Jurkat, Clone E6-1 (cell line): ENCODE measurements at regions not wholly inside any gene's neighbourhood (a gene's known extent, or its start where the extent isn't known, plus 50 kb on each side); places are given as distances from the start of the nearest gene placed in this dataset.
"Not testable (repeated sequence)": the region's sequence is repeated elsewhere in the genome, so short reads cannot be mapped to it uniquely, and the experiment has no call there.

Experiments
- DNase-seq: peaks from one replicate; pipeline ENCODE4 v3.0.0-alpha.2; 2011; ENCODE audit warnings: low read depth, low spot score
- H3K4me3 ChIP-seq: 2 replicates; pipeline ENCODE4 v1.5.1; 2011; ENCODE audit warnings: mild to moderate bottlenecking, low read length, control low read depth, moderate library complexity

DNA sequence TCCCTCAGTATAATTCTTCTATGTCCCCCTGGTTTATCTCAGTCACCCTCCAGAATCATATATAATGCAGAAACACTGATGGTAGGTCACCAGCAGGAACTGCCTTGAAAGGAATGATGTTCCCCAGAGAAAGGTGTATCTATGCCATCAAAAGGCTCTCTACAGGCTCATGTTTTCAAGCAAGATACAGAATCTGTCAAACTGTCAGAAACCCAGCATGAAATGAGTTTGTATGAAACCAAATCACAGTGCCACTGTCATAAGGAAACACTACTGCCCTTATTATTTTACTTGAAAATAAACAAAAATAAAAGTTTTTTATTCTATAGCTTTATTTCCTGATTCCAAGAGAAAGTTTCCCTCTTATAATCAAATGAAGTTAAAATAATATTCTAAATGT, 1064.5 kb upstream of the DDX18 start:
- no peak overlapping the region for H3K4me3 ChIP-seq
- no peak for DNase-seq

DNA sequence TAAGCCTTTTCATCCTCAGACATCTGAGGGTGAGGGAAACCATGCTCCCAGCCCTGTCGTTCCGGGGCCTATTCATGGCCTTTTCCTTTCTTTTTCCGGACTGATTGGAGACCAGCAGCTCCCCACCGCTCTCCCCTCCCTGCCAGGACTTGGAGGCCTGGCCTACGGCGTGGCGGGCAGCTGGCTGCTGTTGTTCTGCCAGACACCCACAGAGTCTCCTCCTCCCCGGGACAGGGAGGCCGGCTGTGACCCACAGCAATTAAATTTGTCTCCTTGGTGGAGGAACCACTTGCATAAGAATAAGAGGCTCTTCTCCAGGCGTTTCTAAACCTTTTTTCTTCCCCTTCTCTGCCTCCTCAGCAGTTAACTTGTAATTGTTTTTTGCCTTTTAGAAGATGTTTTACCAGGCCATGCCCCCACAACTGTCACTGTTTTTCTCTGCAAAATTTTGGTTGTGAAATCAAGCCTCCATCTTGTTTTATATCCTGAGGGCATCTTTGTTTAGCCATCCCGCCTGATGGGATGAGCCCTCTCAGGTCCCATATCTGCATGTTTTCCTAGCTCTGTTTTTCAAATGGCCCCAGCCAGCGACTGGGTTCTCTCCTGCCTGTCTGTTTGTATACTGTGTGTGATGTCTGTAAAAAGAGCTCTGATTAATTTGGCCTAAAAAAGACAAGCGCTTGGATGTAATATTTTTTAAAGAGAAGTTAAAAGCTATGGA, 1060.0 kb upstream of the DDX18 start:
- DNase-seq, result no peak
- H3K4me3 ChIP-seq, result no peak overlapping the region

DNA sequence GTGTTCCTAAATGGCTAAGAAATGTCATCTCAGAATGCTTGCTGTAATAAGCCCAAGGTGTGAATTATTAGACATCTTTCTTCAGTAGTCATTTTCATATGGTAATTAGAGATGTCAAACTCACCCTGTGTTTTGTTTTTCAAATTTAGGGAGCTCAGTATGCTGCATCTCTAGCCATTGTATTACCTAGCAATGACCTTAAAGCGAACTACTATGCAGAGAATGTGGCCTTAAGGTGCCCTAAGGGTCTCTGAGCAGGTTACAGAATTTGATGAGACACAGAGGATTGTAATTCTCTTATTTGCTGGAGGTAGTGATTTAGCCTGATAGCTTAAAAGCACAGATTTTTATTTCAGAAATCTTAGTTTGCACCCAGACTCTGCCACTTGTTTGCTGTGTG, 1052.6 kb upstream of the DDX18 start:
- no peak for DNase-seq
- H3K4me3 ChIP-seq, result no peak overlapping the region

DNA sequence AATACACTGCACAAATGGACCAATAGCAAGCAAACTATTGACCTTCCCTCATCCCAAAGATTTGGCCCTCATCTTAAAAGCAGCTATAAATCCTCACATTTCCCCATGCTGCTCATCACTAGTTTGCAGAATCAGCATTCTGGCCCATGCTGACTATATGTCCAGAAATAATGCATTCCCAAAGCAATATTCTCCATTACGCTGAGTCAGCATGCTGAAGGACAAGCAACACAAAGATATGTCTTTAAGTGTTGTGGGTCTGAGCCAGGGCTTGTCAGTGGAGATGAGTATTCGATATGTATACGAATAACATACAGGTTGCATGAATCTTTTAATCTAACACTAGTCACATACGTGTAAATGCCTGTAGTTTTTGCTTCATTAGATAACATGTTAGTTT, 1045.0 kb upstream of the DDX18 start:
- H3K4me3 ChIP-seq, result no peak overlapping the region
- no peak for DNase-seq

DNA sequence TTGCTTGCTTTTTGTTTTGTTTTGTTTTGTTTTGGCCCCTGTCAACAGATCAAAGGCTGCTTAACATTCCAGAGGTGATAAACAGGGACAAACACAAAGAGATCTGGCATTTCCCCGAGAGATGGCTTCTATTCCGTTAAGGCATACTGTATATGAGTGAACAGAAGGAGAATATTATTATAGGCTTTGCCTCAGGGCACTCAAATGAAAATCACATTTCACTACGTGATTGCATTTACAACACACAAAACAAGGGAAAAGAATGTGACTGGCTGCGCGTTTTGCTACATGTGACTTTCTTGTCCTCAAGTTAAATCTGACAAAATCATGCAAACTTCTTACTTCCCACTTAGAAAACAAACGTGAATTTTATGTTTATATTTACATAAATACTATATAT, 1037.9 kb upstream of the DDX18 start:
- no peak for DNase-seq
- no peak overlapping the region for H3K4me3 ChIP-seq

DNA sequence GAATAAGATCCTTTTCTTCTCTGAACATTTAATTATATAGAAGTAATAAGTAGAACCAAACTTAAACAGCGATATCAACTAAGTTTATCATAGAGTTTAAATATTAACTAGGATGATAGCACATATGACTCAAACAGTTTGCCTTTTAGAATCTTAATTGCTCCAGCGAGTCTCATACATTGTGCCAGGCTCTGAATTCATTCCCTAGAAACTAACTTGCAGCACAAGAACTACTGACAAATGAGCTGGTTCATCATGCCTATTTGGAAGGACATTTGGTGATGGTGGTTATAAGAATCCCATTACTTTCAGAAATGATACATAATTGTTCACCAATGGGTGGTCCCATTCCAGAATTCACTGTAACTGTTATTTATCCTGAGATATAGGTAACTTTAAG, 1026.6 kb upstream of the DDX18 start:
- DNase-seq, result no peak
- H3K4me3 ChIP-seq, result no peak overlapping the region

DNA sequence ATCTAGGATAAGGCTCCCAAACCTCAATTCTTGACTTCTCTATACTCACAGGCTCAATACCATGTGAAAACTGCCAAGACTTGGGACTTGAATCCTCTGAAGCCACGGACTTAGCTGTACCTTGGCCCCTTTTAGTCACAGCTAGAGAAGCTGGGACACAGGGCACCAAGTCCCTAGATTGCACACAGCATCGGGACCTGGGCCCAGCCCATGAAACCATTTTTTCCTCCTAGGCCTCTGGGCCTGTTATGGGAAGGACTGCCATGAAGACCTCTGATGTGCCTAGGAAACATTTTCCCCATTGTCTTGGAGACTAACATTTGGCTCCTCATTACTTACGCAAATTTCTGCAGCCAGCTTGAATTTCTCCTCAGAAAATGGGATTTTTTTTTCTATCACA, 1011.8 kb upstream of the DDX18 start:
- H3K4me3 ChIP-seq, result no peak overlapping the region
- no peak for DNase-seq

DNA sequence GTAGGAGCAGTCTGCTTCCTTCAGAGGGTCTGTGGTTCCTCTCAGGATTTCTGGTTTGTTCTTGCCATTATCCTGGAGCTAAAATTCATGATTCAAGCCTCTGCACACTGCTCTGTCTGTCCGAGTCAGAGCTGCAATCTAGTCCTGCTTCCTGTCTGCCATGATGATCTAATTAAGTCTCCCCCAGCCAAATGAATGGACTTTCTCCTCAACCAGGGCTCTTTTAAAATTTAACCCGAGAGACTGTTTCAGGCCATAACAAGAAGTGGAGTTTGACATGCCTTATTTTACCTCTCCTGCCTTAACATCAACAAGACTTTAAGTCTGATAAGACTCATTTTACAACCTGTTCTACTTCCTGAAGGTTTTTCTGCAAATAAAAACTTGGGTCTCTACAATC, 1009.6 kb upstream of the DDX18 start:
- DNase-seq, result no peak
- H3K4me3 ChIP-seq, result no peak overlapping the region

DNA sequence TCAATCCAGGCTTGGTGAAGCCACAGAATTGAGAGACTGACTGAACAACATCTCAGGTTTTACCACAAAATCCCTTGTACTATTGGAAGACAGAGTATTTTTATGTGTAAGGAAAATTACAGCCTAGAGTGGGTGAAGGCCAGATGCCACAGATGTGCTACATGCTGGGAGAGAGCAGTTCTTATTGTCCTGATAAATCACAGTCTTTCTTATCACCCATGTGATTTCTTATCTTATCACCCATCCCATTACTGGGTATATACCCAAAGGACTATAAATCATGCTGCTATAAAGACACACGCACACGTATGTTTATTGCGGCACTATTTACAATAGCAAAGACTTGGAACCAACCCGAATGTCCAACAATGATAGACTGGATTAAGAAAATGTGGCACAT, 1008.0 kb upstream of the DDX18 start:
- not testable (repeated sequence) for H3K4me3 ChIP-seq, DNase-seq

DNA sequence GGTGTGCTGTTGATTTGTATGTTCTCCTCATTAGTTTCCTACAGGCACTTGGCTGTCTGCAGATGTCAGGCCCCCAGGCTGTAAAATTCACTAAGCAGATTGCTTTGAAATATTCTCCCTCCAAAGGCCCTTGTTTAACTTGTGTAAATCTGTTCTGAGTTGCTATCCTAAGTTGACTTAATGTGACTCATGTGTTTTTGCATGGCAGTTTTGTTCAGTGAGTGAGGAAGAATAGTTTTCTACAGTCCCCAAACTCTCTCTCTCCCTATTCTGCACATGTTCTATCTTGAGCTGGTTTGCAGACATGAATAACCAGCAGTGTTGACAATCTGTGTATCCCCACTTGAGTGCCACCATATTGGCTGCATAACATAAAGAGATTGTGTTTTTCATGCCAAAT, 1005.4 kb upstream of the DDX18 start:
- no peak for DNase-seq
- H3K4me3 ChIP-seq, result no peak overlapping the region

DNA sequence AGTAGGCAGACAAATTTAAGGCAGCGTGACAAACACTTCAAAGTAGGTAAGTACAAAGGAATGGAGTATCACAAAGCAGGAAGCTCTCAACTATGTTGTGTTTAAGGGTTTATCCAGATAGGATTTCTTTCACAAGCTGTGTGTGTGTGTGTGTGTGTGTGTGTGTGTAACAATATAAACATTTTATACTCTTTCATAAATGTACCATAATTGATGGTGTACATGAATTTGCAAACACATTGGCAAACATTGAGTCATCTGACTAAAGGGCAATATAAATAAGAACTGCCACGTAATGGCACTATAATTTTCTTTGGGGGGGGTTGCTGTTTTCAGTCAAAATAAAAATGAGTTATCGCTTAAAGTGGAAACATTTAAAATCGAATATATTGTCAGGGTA, 1004.4 kb upstream of the DDX18 start:
- H3K4me3 ChIP-seq, result no peak overlapping the region
- DNase-seq, result no peak

DNA sequence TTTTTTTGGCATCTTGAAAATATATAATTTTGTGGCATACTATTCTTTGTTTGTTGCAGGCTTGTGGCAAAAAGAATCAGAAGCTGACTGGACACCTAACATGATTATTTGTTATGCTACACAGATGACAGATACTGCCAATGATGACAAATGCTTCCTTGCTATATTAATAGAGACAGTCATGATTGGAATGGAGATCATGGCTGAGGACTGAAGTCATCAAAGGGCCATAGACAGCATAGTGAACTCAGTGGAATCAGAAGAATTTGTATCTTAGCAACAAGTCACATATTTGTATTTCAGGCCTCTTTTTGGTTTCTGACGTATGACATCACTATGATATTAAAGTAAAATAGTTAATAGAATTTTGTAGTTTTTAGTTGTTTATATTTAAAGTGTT, 1003.8 kb upstream of the DDX18 start:
- H3K4me3 ChIP-seq, result no peak overlapping the region
- DNase-seq, result no peak

DNA sequence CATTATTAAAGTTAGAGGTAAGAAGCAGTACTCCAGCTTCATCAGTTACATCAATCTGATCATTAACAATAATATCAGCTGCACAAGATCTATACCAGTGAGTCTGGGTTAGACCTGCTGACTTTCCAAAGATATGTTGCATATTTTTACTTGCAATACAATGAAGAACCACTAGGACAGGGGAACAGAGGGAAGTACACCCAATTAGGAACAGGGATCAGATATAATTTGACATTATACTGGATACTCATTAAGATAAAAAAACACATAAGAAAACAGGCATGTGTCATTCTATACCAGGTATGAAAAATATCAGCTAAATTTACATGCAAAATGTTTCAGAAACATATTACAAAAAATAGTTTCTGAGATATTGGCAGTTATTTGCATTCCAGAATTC, 995.1 kb upstream of the DDX18 start:
- H3K4me3 ChIP-seq, result no peak overlapping the region
- no peak for DNase-seq

DNA sequence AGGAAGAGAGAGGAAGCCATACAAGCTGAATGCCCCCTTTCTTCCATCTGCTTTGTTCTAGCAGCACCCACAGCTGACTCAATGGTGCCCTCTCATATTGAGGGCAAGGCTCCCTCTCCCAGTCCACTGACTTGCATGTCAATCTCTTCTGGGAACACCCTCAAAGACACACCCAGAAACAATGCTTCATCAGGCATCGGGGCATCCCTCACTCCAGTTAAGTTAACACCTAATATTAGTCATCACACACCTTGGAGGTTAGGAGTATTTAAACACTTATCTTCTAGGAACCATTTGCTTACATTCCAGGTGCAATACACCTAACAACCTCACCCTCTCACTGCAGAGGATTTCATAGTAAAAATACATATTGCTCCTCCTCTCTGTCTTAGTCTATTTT, 993.5 kb upstream of the DDX18 start:
- DNase-seq, result no peak
- no peak overlapping the region for H3K4me3 ChIP-seq

DNA sequence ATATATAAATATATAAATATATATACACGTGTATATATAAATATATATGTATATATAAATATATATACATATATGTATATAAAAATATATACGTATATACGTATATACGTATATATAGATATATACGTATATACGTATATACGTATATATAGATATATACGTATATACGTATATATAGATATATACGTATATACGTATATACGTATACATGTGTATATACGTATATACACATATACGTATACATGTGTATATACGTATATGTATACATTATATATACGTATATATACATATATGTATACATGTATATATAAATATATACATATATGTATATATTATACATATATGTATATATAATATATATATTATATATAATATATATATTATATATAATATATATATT, 984.9 kb upstream of the DDX18 start:
- not testable (repeated sequence) for DNase-seq, H3K4me3 ChIP-seq

DNA sequence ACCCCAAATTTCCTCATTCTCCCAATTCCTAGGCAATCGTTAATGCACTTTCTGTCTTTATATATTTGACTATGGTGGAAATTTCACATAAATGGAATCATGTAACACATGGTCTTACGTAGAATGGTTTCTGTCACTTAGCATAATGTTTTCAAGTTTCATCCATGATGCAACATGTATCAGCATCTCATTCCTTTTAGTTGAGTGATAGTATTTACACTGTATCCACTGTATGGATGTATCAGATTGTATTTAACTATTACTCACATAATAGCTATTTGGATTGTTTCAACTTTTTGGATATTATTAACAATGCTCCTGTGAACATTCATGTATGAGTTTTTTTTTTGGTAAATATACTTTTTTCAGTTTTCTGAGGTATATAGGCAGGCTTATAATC, 982.3 kb upstream of the DDX18 start:
- DNase-seq, result no peak
- H3K4me3 ChIP-seq, result no peak overlapping the region

DNA sequence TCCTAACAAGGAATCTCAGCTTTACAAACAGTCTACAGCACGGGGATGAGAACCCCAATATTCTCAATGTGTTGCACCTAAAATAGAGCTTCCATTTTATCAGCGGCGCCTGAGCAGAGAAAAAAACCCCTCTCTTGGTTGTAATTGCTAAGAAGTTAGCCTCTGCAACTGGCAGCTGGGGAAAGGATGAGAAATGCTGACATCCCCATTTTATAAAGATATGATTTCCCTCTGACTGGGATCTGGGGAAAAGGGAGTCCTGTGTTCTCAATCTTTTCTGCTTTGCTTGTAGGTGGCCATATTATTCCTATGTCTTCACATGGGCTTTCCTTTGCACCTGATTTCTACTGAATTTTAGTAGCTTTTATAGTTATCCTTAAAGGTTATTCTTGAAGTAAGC, 981.4 kb upstream of the DDX18 start:
- no peak for DNase-seq
- no peak overlapping the region for H3K4me3 ChIP-seq

DNA sequence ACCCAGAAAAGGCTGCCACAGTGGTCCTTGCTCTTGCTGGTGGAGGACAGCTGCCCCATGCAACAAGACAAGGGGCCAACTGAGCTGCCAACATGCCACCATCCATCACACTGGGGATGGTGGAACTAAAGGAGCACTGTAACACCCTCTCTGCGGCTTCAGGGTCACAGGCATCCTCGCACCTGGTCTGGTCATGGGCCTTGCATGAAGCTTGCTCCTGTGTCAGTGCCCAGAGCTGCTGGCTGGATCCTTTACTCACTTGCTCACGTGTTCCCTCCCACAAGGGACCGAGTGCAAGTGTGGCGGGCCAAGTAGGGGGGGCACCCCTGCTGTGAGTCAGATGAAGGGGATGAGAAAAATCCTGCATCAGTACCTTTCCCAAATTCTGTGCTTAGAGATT, 972.3 kb upstream of the DDX18 start:
- no peak overlapping the region for H3K4me3 ChIP-seq
- no peak for DNase-seq

DNA sequence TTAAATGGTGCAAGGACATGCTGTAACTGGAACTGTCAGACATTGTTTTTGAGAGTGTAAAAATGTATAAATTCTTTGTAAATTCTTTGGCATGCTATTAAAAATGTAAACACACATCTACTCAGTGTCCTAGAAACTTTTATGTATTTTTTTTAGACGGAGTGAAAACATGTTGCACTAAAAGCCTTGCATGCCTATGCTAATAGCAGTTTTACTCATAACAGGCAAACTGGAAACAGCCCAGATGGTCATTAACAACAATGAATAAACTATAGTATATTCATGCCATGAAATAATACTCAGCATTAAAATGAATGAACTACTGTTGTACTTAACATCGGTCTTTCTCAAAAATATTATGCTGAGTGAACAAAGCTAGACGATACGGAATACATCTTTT, 954.8 kb upstream of the DDX18 start:
- H3K4me3 ChIP-seq, result no peak overlapping the region
- no peak for DNase-seq

DNA sequence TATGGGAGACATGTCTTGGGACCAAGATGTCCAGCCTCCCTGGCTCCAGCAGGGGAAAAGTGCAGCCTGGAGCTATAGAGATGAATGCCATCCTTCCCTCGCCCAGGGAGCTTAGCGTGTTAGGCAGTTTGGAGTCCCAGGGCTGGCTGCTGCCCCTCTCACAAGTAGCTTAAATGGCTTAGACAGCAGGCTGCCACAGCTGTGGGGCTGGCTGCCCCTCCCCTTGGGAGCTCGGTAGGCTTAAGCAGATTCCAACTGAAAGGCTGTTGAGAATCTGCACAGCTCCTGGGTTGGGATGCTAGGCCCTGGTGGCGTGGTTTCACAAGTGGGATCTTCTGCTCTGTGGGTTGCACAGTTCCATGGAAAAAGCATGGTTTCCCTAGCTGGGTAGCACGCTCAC, 940.5 kb upstream of the DDX18 start:
- DNase-seq, result no peak
- H3K4me3 ChIP-seq, result no peak overlapping the region

DNA sequence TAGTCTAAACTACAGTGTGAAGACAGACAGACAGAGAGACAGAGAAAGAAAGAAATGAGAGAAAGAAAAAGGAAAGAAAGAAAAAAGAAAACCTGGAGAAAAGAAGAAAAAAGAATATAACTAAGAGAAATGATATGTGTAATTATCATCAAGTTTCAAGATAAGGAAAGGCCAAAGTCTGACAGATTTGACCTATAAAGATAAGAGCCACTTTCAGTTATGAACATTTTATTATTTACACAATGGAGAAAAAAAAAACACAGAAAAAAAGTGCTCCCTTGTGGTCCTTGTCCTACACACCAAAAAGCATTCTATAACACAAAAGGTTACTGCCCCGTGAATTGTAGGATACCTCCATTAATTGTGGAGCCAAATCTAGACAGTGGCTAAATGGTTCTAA, 937.2 kb upstream of the DDX18 start:
- DNase-seq, result no peak
- H3K4me3 ChIP-seq, result no peak overlapping the region

DNA sequence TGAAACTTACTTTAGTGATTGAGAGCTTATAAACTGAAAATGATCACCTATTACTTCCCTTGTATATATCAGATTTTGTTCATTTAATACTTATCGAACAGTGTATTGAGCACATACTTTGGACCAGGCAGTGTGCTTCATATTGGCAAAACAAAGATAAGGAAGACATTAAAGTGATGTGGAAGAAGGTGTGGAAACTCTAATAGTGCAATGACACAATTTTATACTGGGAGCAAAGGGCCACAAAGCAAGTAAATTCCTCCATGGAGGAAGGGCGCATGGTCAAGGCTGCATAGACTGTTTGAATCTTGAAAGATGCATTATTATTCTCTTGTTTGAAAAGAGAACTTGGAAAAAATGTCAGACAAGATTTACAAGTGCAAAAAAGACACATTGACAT, 936.5 kb upstream of the DDX18 start:
- DNase-seq, result no peak
- no peak overlapping the region for H3K4me3 ChIP-seq
